OCI-LY3 (cell line): ENCODE measurements at regions not wholly inside any gene's neighbourhood (a gene's known extent, or its start where the extent isn't known, plus 50 kb on each side); places are given as distances from the start of the nearest gene placed in this dataset.

Experiments
- H2AFZ ChIP-seq: fragments of 200-600, 300-600 bp; shearing (Covaris generic); 2 replicates; pipeline ENCODE4 v1.6.0; 2014; ENCODE audit warnings: antibody characterized with exemption, low read depth, low read length
- H3K27ac ChIP-seq: fragments of 200-600, 300-600 bp; sonication (generic); 2 replicates; pipeline ENCODE4 v1.5.1; 2014; ENCODE audit warnings: mild to moderate bottlenecking, low read length, moderate library complexity, mixed read lengths
- H3K27me3 ChIP-seq: fragments of 200-600, 300-600 bp; sonication (generic); 2 replicates; pipeline ENCODE4 v1.6.1; 2014; ENCODE audit warnings: low read depth, low read length, mixed read lengths
- H3K36me3 ChIP-seq: fragments of 200-600, 300-600 bp; sonication (generic); replicated peaks from 2 replicates; pipeline ENCODE3; 2014; ENCODE audit warnings: low read depth, low read length, mixed read lengths
- H3K4me1 ChIP-seq: fragments of 300-600, 200-600 bp; sonication (generic); 2 replicates; pipeline ENCODE4 v1.6.1; 2014; ENCODE audit warnings: low read length, mixed read lengths
- H3K4me2 ChIP-seq: fragments of 200-600, 300-600 bp; sonication (generic); 2 replicates; pipeline ENCODE4 v1.6.1; 2014; ENCODE audit warnings: low read length, mixed read lengths
- H3K4me3 ChIP-seq: fragments of 300-600, 200-600 bp; sonication (generic); 2 replicates; pipeline ENCODE4 v1.5.1; 2014; ENCODE audit warnings: antibody characterized with exemption, mild to moderate bottlenecking, low read length, moderate library complexity
- H3K79me2 ChIP-seq: fragments of 300-600, 200-600 bp; shearing (Covaris generic); 2 replicates; pipeline ENCODE4 v1.6.1; 2014; ENCODE audit warnings: mild to moderate bottlenecking, low read length, mixed read lengths
- H3K9ac ChIP-seq: fragments of 300-600, 200-600 bp; shearing (Covaris generic); 2 replicates; pipeline ENCODE4 v1.6.0; 2014; ENCODE audit warnings: mild to moderate bottlenecking, low read length, moderate library complexity
- H3K9me3 ChIP-seq: fragments of 200-600, 300-600 bp; shearing (Covaris generic); 2 replicates; pipeline ENCODE4 v1.6.1; 2014; ENCODE audit warnings: low read length, mixed read lengths; ENCODE audit not compliant: insufficient read depth
- H4K20me1 ChIP-seq: fragments of 200-600, 300-600 bp; sonication (generic); 2 replicates; pipeline ENCODE4 v1.6.1; 2016; ENCODE audit warnings: low read length, mixed read lengths; ENCODE audit not compliant: insufficient read depth
- CTCF ChIP-seq: fragments of 200-600, 300-600 bp; sonication (generic); IDR thresholded peaks from 2 replicates; pipeline ENCODE4 v1.5.1; 2014; ENCODE audit warnings: antibody characterized with exemption, low read length, low read depth
- EZH2phosphoT487 ChIP-seq: fragments of 200-600 bp; shearing (Covaris generic); IDR thresholded peaks from 2 replicates; pipeline ENCODE4 v1.6.1; 2018; ENCODE audit warnings: antibody characterized with exemption, mixed run types, low read depth

- Histone ChIP-seq H3K4me3 (no peak overlapping the region), H3K79me2 (no peaks in the 10 kb centered on the region), H3K9me3 (no peaks in the 10 kb centered on the region), H2AFZ (no peak overlapping the region), H3K4me1 (peaks cover 21% of the 10 kb centered on the region), H3K9ac (no peak overlapping the region), H3K4me2 (no peak overlapping the region), H3K27me3 (no peaks in the 10 kb centered on the region), H3K36me3 (no peaks in the 10 kb centered on the region), H4K20me1 (no peaks in the 10 kb centered on the region), H3K27ac (no peak overlapping the region)
- TF ChIP-seq CTCF (no peak), EZH2phosphoT487 (no peak)
Measured at GRCh38 chr4:104899863-104900262, 246.8 kb upstream of the TET2 start.

DNA sequence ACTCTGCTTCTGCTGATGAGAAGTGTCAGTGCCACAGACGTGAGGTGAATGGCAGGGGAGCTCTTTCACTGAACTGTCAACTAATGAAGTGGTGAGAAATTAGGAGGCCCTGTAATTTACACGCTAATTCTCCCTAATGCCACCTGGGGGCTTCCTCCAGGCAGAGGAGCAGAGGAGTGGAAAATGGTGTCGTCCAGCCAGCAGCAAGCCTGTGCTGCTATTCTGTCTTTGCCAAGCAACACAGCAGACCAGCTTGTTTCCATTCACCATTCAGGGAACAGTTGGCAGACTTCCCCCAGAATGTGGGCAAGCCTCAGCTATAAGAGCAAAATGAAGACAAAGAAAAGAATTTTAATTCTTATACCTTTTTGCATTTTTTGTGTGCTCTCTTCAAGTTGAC, 245.2 kb upstream of the TET2 start:
- no peaks in the 10 kb centered on the region for H3K9me3 ChIP-seq
- no peak overlapping the region for H3K9ac ChIP-seq
- no peak overlapping the region for H3K27ac ChIP-seq
- H3K4me2 ChIP-seq, result peak overlapping the region; percentile 21; the same call in 1 of the 2 replicates
- no peaks in the 10 kb centered on the region for H3K27me3 ChIP-seq
- TF ChIP-seq CTCF, result peak; percentile 30
- no peak for TF ChIP-seq EZH2phosphoT487
- no peaks in the 10 kb centered on the region for H3K36me3 ChIP-seq
- H3K4me3 ChIP-seq, result no peak overlapping the region
- H3K79me2 ChIP-seq, result no peaks in the 10 kb centered on the region
- H4K20me1 ChIP-seq, result no peaks in the 10 kb centered on the region
- H2AFZ ChIP-seq, result peak overlapping the region; percentile 43; the same call in 1 of the 2 replicates
- peaks cover 16% of the 10 kb centered on the region for H3K4me1 ChIP-seq

DNA sequence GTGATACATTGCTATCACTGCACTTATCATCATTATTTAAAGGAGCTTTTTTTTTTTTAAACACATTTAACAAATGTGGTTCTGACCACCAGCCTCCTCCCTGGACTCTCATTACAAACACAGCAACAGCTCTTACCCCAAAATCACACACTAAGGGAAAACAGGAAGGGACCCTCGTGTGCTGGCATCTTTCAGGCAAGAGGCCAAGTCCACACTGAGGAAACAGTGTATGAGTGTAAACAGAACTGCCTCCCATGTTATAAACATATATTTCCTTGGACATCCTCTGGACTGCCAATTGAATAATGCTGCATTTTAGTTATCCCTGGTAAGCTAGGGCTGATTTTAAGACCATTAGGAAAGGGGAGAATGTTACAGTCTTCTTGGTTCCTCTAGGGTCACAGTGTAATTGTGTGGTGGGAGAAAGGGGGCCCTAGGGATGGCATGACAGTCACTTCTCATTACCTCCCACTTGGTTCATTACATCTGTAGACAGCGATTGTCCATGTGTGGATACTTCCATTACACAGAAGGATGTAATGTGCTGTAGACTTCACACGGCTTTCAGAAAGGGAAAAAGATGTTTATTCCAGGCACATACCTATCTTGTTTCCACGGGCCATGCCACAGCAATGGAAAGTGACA, 244.6 kb upstream of the TET2 start:
- H4K20me1 ChIP-seq, result no peaks in the 10 kb centered on the region
- no peak overlapping the region for H3K4me3 ChIP-seq
- no peak for TF ChIP-seq CTCF
- TF ChIP-seq EZH2phosphoT487, result no peak
- H3K27me3 ChIP-seq, result no peaks in the 10 kb centered on the region
- no peak overlapping the region for H3K27ac ChIP-seq
- no peak overlapping the region for H2AFZ ChIP-seq
- H3K9me3 ChIP-seq, result no peaks in the 10 kb centered on the region
- H3K4me1 ChIP-seq, result peaks cover 13% of the 10 kb centered on the region
- H3K36me3 ChIP-seq, result no peaks in the 10 kb centered on the region
- no peak overlapping the region for H3K4me2 ChIP-seq
- H3K9ac ChIP-seq, result no peak overlapping the region
- no peaks in the 10 kb centered on the region for H3K79me2 ChIP-seq

DNA sequence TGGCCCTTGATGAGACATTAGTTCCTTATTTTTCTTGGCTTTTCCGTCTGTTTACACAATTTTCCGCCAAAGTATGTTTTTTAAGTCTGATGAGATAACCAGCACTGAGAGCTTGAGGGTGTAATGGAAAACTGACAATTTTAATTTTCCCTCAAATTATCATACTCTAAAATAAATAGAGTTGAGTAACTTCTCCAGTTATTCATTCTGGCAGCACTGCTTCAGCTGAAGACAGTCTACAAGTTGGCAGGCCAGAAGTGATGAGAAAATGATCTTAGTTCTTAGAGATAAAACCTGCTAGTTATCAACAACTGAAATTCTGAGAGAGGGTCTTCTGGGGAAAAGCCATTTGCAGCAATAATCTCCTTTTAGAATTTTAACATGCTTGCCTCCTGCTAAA, 241.6 kb upstream of the TET2 start:
- Histone ChIP-seq H3K9me3 (no peaks in the 10 kb centered on the region), H3K36me3 (no peaks in the 10 kb centered on the region)
- TF ChIP-seq EZH2phosphoT487 (no peak), CTCF (no peak)

More for the DNA sequence above, 241.6 kb upstream of the TET2 start:
- H3K79me2 ChIP-seq, result no peaks in the 10 kb centered on the region
- no peak overlapping the region for H3K27ac ChIP-seq
- H3K9ac ChIP-seq, result no peak overlapping the region
- no peaks in the 10 kb centered on the region for H3K27me3 ChIP-seq
- H3K4me3 ChIP-seq, result no peak overlapping the region
- no peaks in the 10 kb centered on the region for H4K20me1 ChIP-seq
- H3K4me1 ChIP-seq, result peaks cover 14% of the 10 kb centered on the region
- no peak overlapping the region for H3K4me2 ChIP-seq
- no peak overlapping the region for H2AFZ ChIP-seq
